SK-N-SH (cell line): ENCODE measurements at regions not wholly inside any gene's neighbourhood (a gene's known extent, or its start where the extent isn't known, plus 50 kb on each side); places are given as distances from the start of the nearest gene placed in this dataset.

Experiments
- CTCF ChIA-PET: fragments of 300-600, 350-600 bp; formaldehyde crosslinking; extraction: SDS; loops from one replicate; lab custom pipeline; 2021; lab: Yijun Ruan, JAX
- POLR2A ChIA-PET: fragments of 350-600 bp; sonication (Branson Sonifier 250); formaldehyde crosslinking; extraction: SDS; loops from one replicate; lab custom pipeline; 2020; ENCODE audit warnings: antibody characterized with exemption, inconsistent platforms; lab: Yijun Ruan, JAX
- DNase-seq: peaks from one replicate; pipeline ENCODE4 v3.0.0; 2012
- H2AFZ ChIP-seq: fragments of 200-600 bp; sonication (generic); 2 replicates; pipeline ENCODE4 v1.8.1; 2016; ENCODE audit warnings: antibody characterized with exemption, mild to moderate bottlenecking, low read depth
- H3F3A ChIP-seq: fragments of 200-600 bp; sonication (generic); replicated peaks from 2 replicates; pipeline ENCODE3; 2016; ENCODE audit warnings: antibody characterized with exemption, mild to moderate bottlenecking; ENCODE audit not compliant: insufficient read depth
- H3K27ac ChIP-seq, 2 experiments: fragments of 200-500 bp in 1 of 2; fragments of 200-600 bp in 1 of 2; sonication (Bioruptor generic) in 1 of 2; sonication (generic), shearing (Covaris generic) in 1 of 2; 2 replicates each; pipeline versions ENCODE4 v1.5.1 to v1.6.1; 2014 to 2016; ENCODE audit warnings: low read depth in 2 of 2, inconsistent platforms in 1 of 2, low read length in 1 of 2, mild to moderate bottlenecking in 1 of 2, mixed read lengths in 1 of 2
- H3K27me3 ChIP-seq: fragments of 200-600 bp; sonication (generic), shearing (Covaris generic); 2 replicates; pipeline ENCODE4 v1.6.1; 2016; ENCODE audit warnings: mixed run types; ENCODE audit not compliant: insufficient read depth
- H3K36me3 ChIP-seq, 2 experiments: fragments of 200-500 bp in 1 of 2; fragments of 200-600 bp in 1 of 2; sonication (Bioruptor generic) in 1 of 2; sonication (generic) in 1 of 2; replicated peaks in 1 of 2; 2 replicates each; pipeline versions ENCODE3 to v1.5.1; 2014 to 2016; ENCODE audit warnings: low read length in 1 of 2, mild to moderate bottlenecking in 1 of 2; ENCODE audit not compliant: insufficient read depth in 2 of 2, control insufficient read depth in 1 of 2
- H3K4me1 ChIP-seq, 2 experiments: fragments of 200-500 bp in 1 of 2; fragments of 200-600 bp in 1 of 2; sonication (Bioruptor generic) in 1 of 2; sonication (generic), shearing (Covaris generic) in 1 of 2; 2 replicates each; pipeline versions ENCODE4 v1.5.1 to v1.6.1; 2014 to 2016; ENCODE audit warnings: low read depth in 1 of 2, low read length in 1 of 2, mixed run types in 1 of 2; ENCODE audit not compliant: insufficient read depth in 2 of 2, control insufficient read depth in 1 of 2
- H3K4me2 ChIP-seq: fragments of 200-600 bp; sonication (generic), shearing (Covaris generic); 2 replicates; pipeline ENCODE4 v1.6.1; 2017; ENCODE audit warnings: mixed run types
- H3K4me3 ChIP-seq, 2 experiments: fragments of 200-500 bp in 1 of 2; fragments of 200-600 bp in 1 of 2; sonication (Bioruptor generic) in 1 of 2; sonication (generic), shearing (Covaris generic) in 1 of 2; 2 replicates each; pipeline versions ENCODE4 v1.5.1 to v1.8.1; 2014 to 2016; ENCODE audit warnings: low read depth in 2 of 2, inconsistent platforms in 1 of 2, low read length in 1 of 2, mild to moderate bottlenecking in 1 of 2, mixed read lengths in 1 of 2, moderate library complexity in 1 of 2
- H3K79me2 ChIP-seq: fragments of 200-600 bp; sonication (generic); 2 replicates; pipeline ENCODE4 v1.8.1; 2017; ENCODE audit warnings: mild to moderate bottlenecking; ENCODE audit not compliant: insufficient read depth
- H3K9ac ChIP-seq: fragments of 200-600 bp; sonication (generic); 2 replicates; pipeline ENCODE4 v1.6.1; 2017; ENCODE audit warnings: mixed run types
- H3K9me2 ChIP-seq: fragments of 200-600 bp; sonication (generic); 2 replicates; pipeline ENCODE4 v1.6.1; 2017; ENCODE audit warnings: mixed run types
- H3K9me3 ChIP-seq: fragments of 200-600 bp; sonication (generic); 2 replicates; pipeline ENCODE4 v1.6.1; 2017; ENCODE audit warnings: mixed run types, mild to moderate bottlenecking, moderate library complexity
- H4K20me1 ChIP-seq: fragments of 200-600 bp; sonication (generic); 2 replicates; pipeline ENCODE4 v1.6.1; 2017; ENCODE audit warnings: mild to moderate bottlenecking, mixed run types; ENCODE audit not compliant: insufficient read depth
- CHD2 ChIP-seq: fragments of 150-350 bp; IDR thresholded peaks from 2 replicates; pipeline ENCODE4 v1.6.1; 2018; ENCODE audit warnings: low read length; ENCODE audit not compliant: partially characterized antibody
- ELF1 ChIP-seq: IDR thresholded peaks from 2 replicates; pipeline ENCODE4 v1.4.0; 2012
- EP300 ChIP-seq, 2 experiments: IDR thresholded peaks; 2 replicates each; pipeline versions ENCODE4 v1.4.0 to v1.6.1; 2012; ENCODE audit warnings: borderline replicate concordance in 1 of 2, low read depth in 1 of 2, low read length in 1 of 2
- EZH2phosphoT487 ChIP-seq: fragments of 200-600 bp; sonication (generic); IDR thresholded peaks from 2 replicates; pipeline ENCODE4 v1.6.1; 2017; ENCODE audit warnings: low read depth, mixed run types, mild to moderate bottlenecking, antibody characterized with exemption, moderate library complexity, borderline replicate concordance
- FOXJ3 ChIP-seq: sonication (generic); formaldehyde crosslinking; IDR thresholded peaks from 2 replicates; pipeline ENCODE4 v1.5.1; 2020; ENCODE audit warnings: mild to moderate bottlenecking, missing genetic modification reagents
- FOXM1 ChIP-seq: IDR thresholded peaks from 2 replicates; pipeline ENCODE4 v1.4.0; 2012; ENCODE audit warnings: low read depth, mild to moderate bottlenecking
- GABPA ChIP-seq: IDR thresholded peaks from 2 replicates; pipeline ENCODE4 v1.4.0; 2012; ENCODE audit warnings: low read depth, mild to moderate bottlenecking
- GATA2 ChIP-seq: sonication (generic); formaldehyde crosslinking; IDR thresholded peaks from 2 replicates; pipeline ENCODE4 v1.5.0; 2020; ENCODE audit warnings: mild to moderate bottlenecking, missing genetic modification reagents
- MEF2A ChIP-seq: IDR thresholded peaks from 2 replicates; pipeline ENCODE4 v1.4.0; 2012; ENCODE audit warnings: low read depth, borderline replicate concordance
- RAD21 ChIP-seq: IDR thresholded peaks from 2 replicates; pipeline ENCODE4 v1.6.1; 2012; ENCODE audit warnings: mild to moderate bottlenecking, low read length
- RFX5 ChIP-seq: IDR thresholded peaks from 2 replicates; pipeline ENCODE4 v1.6.1; 2012; ENCODE audit warnings: mild to moderate bottlenecking, improper control_type of control experiment, low read length
- RXRA ChIP-seq: IDR thresholded peaks from 2 replicates; pipeline ENCODE4 v1.4.0; 2012; ENCODE audit warnings: low read depth, mild to moderate bottlenecking, borderline replicate concordance
- SIN3A ChIP-seq: IDR thresholded peaks from 2 replicates; pipeline ENCODE4 v1.6.1; 2012; ENCODE audit warnings: low read depth, mild to moderate bottlenecking, low read length, moderate library complexity, borderline replicate concordance
- SMC3 ChIP-seq: IDR thresholded peaks from 2 replicates; pipeline ENCODE4 v1.6.1; 2012; ENCODE audit warnings: low read depth, low read length, improper control_type of control experiment
- WGBS: methylation state at CpG from one replicate; pipeline ENCODE4 v1.1.6; 2017; ENCODE audit warnings: low lambda C conversion rate; 5-methylcytosine and 5-hydroxymethylcytosine counted together
- TF ChIP-seq, protein P1 (sequence below): IDR thresholded peaks from 2 replicates; pipeline ENCODE4 v1.6.1; 2012; ENCODE audit warnings: mild to moderate bottlenecking, low read depth, low read length, moderate library complexity
- TF ChIP-seq, protein P2 (sequence below): fragments of 150-350 bp; IDR thresholded peaks from 2 replicates; pipeline ENCODE4 v1.6.1; 2016; ENCODE audit warnings: mild to moderate bottlenecking, low read depth, low read length
- TF ChIP-seq, protein P3 (sequence below): IDR thresholded peaks from 2 replicates; pipeline ENCODE4 v1.4.0; 2012; ENCODE audit warnings: low read depth

DNA sequence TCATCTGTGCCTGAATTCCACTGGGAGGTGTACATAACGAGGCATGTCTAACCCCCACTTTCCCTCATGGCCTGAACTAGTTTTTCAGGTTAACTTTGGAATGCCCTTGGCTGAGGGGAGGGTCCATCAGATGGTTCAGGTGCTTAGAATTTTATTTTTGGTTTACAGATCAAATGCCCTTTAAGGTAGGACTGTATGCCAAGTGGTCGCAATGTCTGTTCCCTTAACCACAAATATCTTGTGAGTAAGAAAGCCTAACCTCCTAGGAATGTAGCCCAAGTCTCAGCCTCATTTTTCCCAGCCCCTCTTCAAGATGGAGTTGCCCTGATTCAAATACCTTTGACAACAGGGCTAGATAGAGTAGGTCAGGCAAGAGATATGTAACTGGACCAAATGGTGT lies 78.4 kb downstream of the RNASET2 start:
- Histone ChIP-seq H4K20me1 (no peaks in the 10 kb centered on the region), H3K9ac (no peak overlapping the region), H2AFZ (no peak overlapping the region), H3F3A (no peaks in the 10 kb centered on the region), H3K4me2 (no peak overlapping the region), H3K4me3 (no peak overlapping the region), H3K4me1 (no peaks in the 10 kb centered on the region), H3K9me2 (peaks cover 4% of the 10 kb centered on the region; the same call in 1 of the 2 replicates), H3K9me3 (no peaks in the 10 kb centered on the region), H3K79me2 (no peaks in the 10 kb centered on the region), H3K36me3 (no peaks in the 10 kb centered on the region), H3K27ac (no peak overlapping the region), H3K27me3 (no peaks in the 10 kb centered on the region)
- WGBS = 24% methylated on average over 2 of the region's 2 CpGs
- ChIA-PET CTCF (interaction anchor here (1.7 kb wide), 1 partner anchor 16 kb away, joined by 3 read pairs; no protein-coding TSS in a partner anchor), POLR2A (no interaction called here)
- TF ChIP-seq SMC3 = no peak
- TF ChIP-seq, protein P1, sequence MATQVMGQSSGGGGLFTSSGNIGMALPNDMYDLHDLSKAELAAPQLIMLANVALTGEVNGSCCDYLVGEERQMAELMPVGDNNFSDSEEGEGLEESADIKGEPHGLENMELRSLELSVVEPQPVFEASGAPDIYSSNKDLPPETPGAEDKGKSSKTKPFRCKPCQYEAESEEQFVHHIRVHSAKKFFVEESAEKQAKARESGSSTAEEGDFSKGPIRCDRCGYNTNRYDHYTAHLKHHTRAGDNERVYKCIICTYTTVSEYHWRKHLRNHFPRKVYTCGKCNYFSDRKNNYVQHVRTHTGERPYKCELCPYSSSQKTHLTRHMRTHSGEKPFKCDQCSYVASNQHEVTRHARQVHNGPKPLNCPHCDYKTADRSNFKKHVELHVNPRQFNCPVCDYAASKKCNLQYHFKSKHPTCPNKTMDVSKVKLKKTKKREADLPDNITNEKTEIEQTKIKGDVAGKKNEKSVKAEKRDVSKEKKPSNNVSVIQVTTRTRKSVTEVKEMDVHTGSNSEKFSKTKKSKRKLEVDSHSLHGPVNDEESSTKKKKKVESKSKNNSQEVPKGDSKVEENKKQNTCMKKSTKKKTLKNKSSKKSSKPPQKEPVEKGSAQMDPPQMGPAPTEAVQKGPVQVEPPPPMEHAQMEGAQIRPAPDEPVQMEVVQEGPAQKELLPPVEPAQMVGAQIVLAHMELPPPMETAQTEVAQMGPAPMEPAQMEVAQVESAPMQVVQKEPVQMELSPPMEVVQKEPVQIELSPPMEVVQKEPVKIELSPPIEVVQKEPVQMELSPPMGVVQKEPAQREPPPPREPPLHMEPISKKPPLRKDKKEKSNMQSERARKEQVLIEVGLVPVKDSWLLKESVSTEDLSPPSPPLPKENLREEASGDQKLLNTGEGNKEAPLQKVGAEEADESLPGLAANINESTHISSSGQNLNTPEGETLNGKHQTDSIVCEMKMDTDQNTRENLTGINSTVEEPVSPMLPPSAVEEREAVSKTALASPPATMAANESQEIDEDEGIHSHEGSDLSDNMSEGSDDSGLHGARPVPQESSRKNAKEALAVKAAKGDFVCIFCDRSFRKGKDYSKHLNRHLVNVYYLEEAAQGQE = no peak
- TF ChIP-seq ELF1 = no peak
- TF ChIP-seq GABPA = no peak
- TF ChIP-seq RFX5 = no peak
- no peak for TF ChIP-seq RXRA
- no peak for TF ChIP-seq SIN3A
- no peak for TF ChIP-seq FOXJ3 (CRISPR knock-in tag)
- TF ChIP-seq FOXM1 = no peak
- TF ChIP-seq, protein P2, sequence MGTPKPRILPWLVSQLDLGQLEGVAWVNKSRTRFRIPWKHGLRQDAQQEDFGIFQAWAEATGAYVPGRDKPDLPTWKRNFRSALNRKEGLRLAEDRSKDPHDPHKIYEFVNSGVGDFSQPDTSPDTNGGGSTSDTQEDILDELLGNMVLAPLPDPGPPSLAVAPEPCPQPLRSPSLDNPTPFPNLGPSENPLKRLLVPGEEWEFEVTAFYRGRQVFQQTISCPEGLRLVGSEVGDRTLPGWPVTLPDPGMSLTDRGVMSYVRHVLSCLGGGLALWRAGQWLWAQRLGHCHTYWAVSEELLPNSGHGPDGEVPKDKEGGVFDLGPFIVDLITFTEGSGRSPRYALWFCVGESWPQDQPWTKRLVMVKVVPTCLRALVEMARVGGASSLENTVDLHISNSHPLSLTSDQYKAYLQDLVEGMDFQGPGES = no peak
- no peak for TF ChIP-seq CHD2
- no peak for TF ChIP-seq MEF2A
- TF ChIP-seq EP300 (IDR thresholded peaks at IDR 0.05; ENCODE audit: borderline replicate concordance in 1 of 2, low read depth in 1 of 2, low read length in 1 of 2) = no peak
- no peak for TF ChIP-seq RAD21
- TF ChIP-seq EZH2phosphoT487 = no peak
- TF ChIP-seq, protein P3, sequence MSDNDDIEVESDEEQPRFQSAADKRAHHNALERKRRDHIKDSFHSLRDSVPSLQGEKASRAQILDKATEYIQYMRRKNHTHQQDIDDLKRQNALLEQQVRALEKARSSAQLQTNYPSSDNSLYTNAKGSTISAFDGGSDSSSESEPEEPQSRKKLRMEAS = no peak
- no peak for TF ChIP-seq GATA2 (CRISPR knock-in tag)
- no peak for DNase-seq
